ENCODE measurements at regions not wholly inside any gene's neighbourhood (a gene's known extent, or its start where the extent isn't known, plus 50 kb on each side); places are given as distances from the start of the nearest gene placed in this dataset.

DNA sequence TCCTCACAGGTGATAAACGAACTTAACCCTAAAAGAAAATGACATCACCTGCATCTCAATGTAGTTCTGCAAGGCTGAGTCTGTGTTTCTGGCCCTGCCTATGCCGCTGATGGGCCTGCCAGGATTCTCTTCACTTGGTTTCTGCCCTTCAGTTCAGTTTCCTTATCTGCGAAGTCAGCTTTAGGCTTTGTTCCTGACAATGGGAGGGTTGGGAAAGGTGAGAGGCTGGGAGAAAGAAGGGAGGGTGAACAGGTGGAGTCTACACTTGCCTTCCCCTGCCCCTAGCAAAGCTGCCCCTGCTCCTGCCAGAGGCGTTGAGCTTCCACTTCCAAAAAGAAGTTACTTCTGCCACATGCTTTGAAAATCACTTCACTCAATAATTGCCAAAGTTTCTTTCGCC lies 124.0 kb upstream of the APCDD1 start:
- Histone ChIP-seq H3K27me3 (ENCODE audit: control insufficient read depth, low read length) (no peaks in the 10 kb centered on the region), H3K4me2 (ENCODE audit: low read length) (no peak overlapping the region), H3K79me2 (ENCODE audit: control insufficient read depth, low read length) (no peaks in the 10 kb centered on the region), H3K36me3 (ENCODE audit: control insufficient read depth, low read length) (no peaks in the 10 kb centered on the region), H3K4me1 (ENCODE audit: control insufficient read depth, low read length) (no peaks in the 10 kb centered on the region), H3K27ac (ENCODE audit: low read depth, low read length) (no peak overlapping the region), H3K4me3 (ENCODE audit: low read length) (no peak overlapping the region), H3K9me2 (replicated peaks; ENCODE audit: control insufficient read depth, low read length) (no peaks in the 10 kb centered on the region), H3F3A (ENCODE audit: control insufficient read depth, insufficient read depth) (no peaks in the 10 kb centered on the region), H4K20me1 (ENCODE audit: control insufficient read depth, insufficient read depth, low read depth, low read length) (no peaks in the 10 kb centered on the region), H3K9me3 (ENCODE audit: control insufficient read depth, insufficient read depth, low read length) (no peaks in the 10 kb centered on the region)
- TF ChIP-seq EZH2phosphoT487 (IDR thresholded peaks at IDR 0.05; ENCODE audit: borderline replicate concordance, low read length) (no peak), CTCF (IDR thresholded peaks at IDR 0.05; ENCODE audit: low read depth, low read length, poor library complexity, severe bottlenecking) (no peak)

GRCh38 chr18:10332452-10332851 lies 122.0 kb upstream of the APCDD1 start:
- no peaks in the 10 kb centered on the region for H3K79me2 ChIP-seq (ENCODE audit: control insufficient read depth, low read length)
- H3F3A ChIP-seq (ENCODE audit: control insufficient read depth, insufficient read depth): no peaks in the 10 kb centered on the region
- no peak overlapping the region for H3K27ac ChIP-seq (ENCODE audit: low read depth, low read length)
- H3K36me3 ChIP-seq (ENCODE audit: control insufficient read depth, low read length): no peaks in the 10 kb centered on the region
- TF ChIP-seq CTCF (IDR thresholded peaks at IDR 0.05; ENCODE audit: low read depth, low read length, poor library complexity, severe bottlenecking): no peak
- no peak for TF ChIP-seq EZH2phosphoT487 (IDR thresholded peaks at IDR 0.05; ENCODE audit: borderline replicate concordance, low read length)
- H4K20me1 ChIP-seq (ENCODE audit: control insufficient read depth, insufficient read depth, low read depth, low read length): no peaks in the 10 kb centered on the region
- H3K9me3 ChIP-seq (ENCODE audit: control insufficient read depth, insufficient read depth, low read length): no peaks in the 10 kb centered on the region
- H3K4me1 ChIP-seq (ENCODE audit: control insufficient read depth, low read length): no peaks in the 10 kb centered on the region
- no peak overlapping the region for H3K4me2 ChIP-seq (ENCODE audit: low read length)
- H3K4me3 ChIP-seq (ENCODE audit: low read length): no peak overlapping the region
- H3K9me2 ChIP-seq (replicated peaks; ENCODE audit: control insufficient read depth, low read length): no peaks in the 10 kb centered on the region
- H3K27me3 ChIP-seq (ENCODE audit: control insufficient read depth, low read length): no peaks in the 10 kb centered on the region

DNA sequence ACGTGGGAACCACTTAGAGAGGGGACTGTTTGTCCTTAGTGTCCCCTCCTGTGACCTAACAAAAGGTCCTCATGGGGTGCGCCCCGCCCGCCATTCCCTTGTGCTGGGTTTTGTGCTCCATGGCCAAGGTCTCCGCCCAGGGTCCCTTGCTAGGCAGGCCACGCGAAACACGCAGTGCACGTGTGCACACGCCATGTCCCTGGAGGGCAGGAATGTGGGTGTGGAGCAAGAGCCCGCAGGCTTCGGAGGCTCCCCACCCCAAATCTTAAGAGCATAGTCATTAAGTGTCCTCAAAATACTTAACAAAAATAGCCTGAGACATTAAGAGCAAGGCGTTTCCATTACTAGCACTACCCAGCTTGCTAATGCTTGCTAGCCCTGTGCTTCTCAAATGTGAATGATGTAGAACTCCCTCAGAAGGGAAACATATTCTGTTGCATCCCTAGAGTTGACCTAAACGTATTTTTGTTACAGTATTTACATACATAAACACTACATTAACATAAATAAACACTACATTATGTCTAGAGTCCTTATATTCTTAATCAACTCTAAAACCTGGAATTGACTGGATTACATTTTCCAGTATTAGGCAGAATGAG lies 117.6 kb upstream of the APCDD1 start:
- no peak overlapping the region for H3K27ac ChIP-seq (ENCODE audit: low read depth, low read length)
- no peaks in the 10 kb centered on the region for H3K9me2 ChIP-seq (replicated peaks; ENCODE audit: control insufficient read depth, low read length)
- no peaks in the 10 kb centered on the region for H4K20me1 ChIP-seq (ENCODE audit: control insufficient read depth, insufficient read depth, low read depth, low read length)
- H3K27me3 ChIP-seq (ENCODE audit: control insufficient read depth, low read length): no peaks in the 10 kb centered on the region
- no peaks in the 10 kb centered on the region for H3F3A ChIP-seq (ENCODE audit: control insufficient read depth, insufficient read depth)
- no peak overlapping the region for H3K4me2 ChIP-seq (ENCODE audit: low read length)
- H3K4me1 ChIP-seq (ENCODE audit: control insufficient read depth, low read length): no peaks in the 10 kb centered on the region
- no peak overlapping the region for H3K4me3 ChIP-seq (ENCODE audit: low read length)
- TF ChIP-seq EZH2phosphoT487 (IDR thresholded peaks at IDR 0.05; ENCODE audit: borderline replicate concordance, low read length) (no peak), CTCF (IDR thresholded peaks at IDR 0.05; ENCODE audit: low read depth, low read length, poor library complexity, severe bottlenecking) (no peak)
- no peaks in the 10 kb centered on the region for H3K9me3 ChIP-seq (ENCODE audit: control insufficient read depth, insufficient read depth, low read length)
- no peaks in the 10 kb centered on the region for H3K79me2 ChIP-seq (ENCODE audit: control insufficient read depth, low read length)
- H3K36me3 ChIP-seq (ENCODE audit: control insufficient read depth, low read length): no peaks in the 10 kb centered on the region
